ENCODE measurements at regions not wholly inside any gene's neighbourhood (a gene's known extent, or its start where the extent isn't known, plus 50 kb on each side); places are given as distances from the start of the nearest gene placed in this dataset.

- Histone ChIP-seq H3K27ac (no peak overlapping the region), H3K4me3 (no peak overlapping the region)
- no peak for DNase-seq (ENCODE audit: low spot score)
- TF ChIP-seq CTCF (IDR thresholded peaks at IDR 0.05) = no peak
Observed at GRCh38 chr2:65507102-65508069, 75.0 kb upstream of the SPRED2 start.

GRCh38 chr2:65504814-65505697 lies 72.7 kb upstream of the SPRED2 start:
- H3K27ac ChIP-seq = no peak overlapping the region
- no peak overlapping the region for H3K4me3 ChIP-seq
- DNase-seq (ENCODE audit: low spot score) = no peak
- no peak for TF ChIP-seq CTCF (IDR thresholded peaks at IDR 0.05)

DNA sequence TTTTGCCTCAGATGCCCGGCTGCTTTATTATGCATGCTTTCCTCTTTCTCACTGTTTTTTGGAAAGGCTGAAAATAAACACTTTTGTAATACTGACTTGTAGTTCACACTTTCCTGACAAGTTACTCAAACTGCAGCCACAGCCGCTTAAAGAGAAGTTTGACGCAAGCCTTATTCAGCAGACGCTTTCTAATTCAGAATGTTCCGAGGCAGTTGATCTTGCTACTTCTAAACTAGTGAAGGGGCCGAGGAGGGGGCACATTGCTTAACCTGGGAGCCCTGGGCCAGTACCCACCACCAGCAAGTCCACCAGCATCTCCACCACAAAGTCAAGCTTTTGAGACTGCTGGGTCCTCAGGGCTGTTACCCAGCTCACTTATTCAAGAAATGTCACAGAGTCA lies 71.8 kb upstream of the SPRED2 start:
- no peak for TF ChIP-seq CTCF (IDR thresholded peaks at IDR 0.05)
- no peak overlapping the region for H3K27ac ChIP-seq
- DNase-seq (ENCODE audit: low spot score) = no peak
- H3K4me3 ChIP-seq = no peak overlapping the region

GRCh38 chr2:65503746-65504145 lies 71.3 kb upstream of the SPRED2 start:
- Histone ChIP-seq H3K27ac (no peak overlapping the region), H3K4me3 (no peak overlapping the region)
- DNase-seq (ENCODE audit: low spot score) = no peak
- TF ChIP-seq CTCF (IDR thresholded peaks at IDR 0.05) = no peak

- no peak overlapping the region for H3K27ac ChIP-seq
- TF ChIP-seq CTCF (IDR thresholded peaks at IDR 0.05) = no peak
- DNase-seq (ENCODE audit: low spot score) = no peak
Observed at GRCh38 chr2:65501836-65502235, 69.4 kb upstream of the SPRED2 start.

GRCh38 chr2:65501074-65501473 lies 68.7 kb upstream of the SPRED2 start:
- DNase-seq (ENCODE audit: low spot score) = no peak
- no peak for TF ChIP-seq CTCF (IDR thresholded peaks at IDR 0.05)
- Histone ChIP-seq H3K4me3 (no peak overlapping the region), H3K27ac (no peak overlapping the region)

More at GRCh38 chr2:65501836-65502235, 69.4 kb upstream of the SPRED2 start:
- H3K4me3 ChIP-seq = no peak overlapping the region

All from coronary artery (tissue), 2 donors.